Right cardiac atrium (tissue), 5 donors: ENCODE measurements at regions not wholly inside any gene's neighbourhood (a gene's known extent, or its start where the extent isn't known, plus 50 kb on each side); places are given as distances from the start of the nearest gene placed in this dataset.
"Not testable (repeated sequence)": the region's sequence is repeated elsewhere in the genome, so short reads cannot be mapped to it uniquely, and the experiment has no call there.

Experiments
- ATAC-seq, 2 donors: fragments of 200-7000 bp; cut with Tn5 transposase; one replicate each; pipeline versions ENCODE4 v1.8.0 to v1.9.1; 2020; ENCODE audit warnings: moderate library complexity in 2 of 2, mild to moderate bottlenecking in 1 of 2
- DNase-seq, 3 donors: peaks; one replicate each; pipeline ENCODE4 v3.0.0-alpha.2; 2020
- H3K27ac ChIP-seq: one replicate; pipeline ENCODE4 v1.5.1; 2013; ENCODE audit warnings: mild to moderate bottlenecking, low read length, control low read depth, moderate library complexity
- H3K27me3 ChIP-seq: one replicate; pipeline ENCODE4 v1.6.1; 2013; ENCODE audit not compliant: control insufficient read depth, insufficient read depth
- H3K4me1 ChIP-seq: one replicate; pipeline ENCODE4 v1.6.1; 2013; ENCODE audit warnings: low read length; ENCODE audit not compliant: control insufficient read depth, insufficient read depth
- H3K4me3 ChIP-seq: one replicate; pipeline ENCODE4 v1.5.1; 2013; ENCODE audit warnings: low read length, control low read depth
- H3K9me3 ChIP-seq: one replicate; pipeline ENCODE4 v1.6.1; 2013; ENCODE audit warnings: low read length; ENCODE audit not compliant: control insufficient read depth
- WGBS: extraction: QIAGEN DNeasy Blood & Tissue Kit; methylation state at CpG from one replicate; pipeline ENCODE4 v1.1.7; 2013; 5-methylcytosine and 5-hydroxymethylcytosine counted together
- intact Hi-C, 4 donors: fragments of 100-400 bp; cut with DNase I; formaldehyde crosslinking; loops; one replicate each; pipeline versions ENCODE4 v1.11.0 to v1.14.0; 2022 to 2023
- donor health status: healthy with polysubstance abuse.
- donor health status: DM: no; HTN: yes; CAD: no.
- donor health status: DM: no; HTN: no; CAD: no.
- donor health status: DM: no; HTN: yes; CAD: no; lungs with severe emphysema.
- donor health status: DM: yes; HTN: yes; CAD: no.

DNA sequence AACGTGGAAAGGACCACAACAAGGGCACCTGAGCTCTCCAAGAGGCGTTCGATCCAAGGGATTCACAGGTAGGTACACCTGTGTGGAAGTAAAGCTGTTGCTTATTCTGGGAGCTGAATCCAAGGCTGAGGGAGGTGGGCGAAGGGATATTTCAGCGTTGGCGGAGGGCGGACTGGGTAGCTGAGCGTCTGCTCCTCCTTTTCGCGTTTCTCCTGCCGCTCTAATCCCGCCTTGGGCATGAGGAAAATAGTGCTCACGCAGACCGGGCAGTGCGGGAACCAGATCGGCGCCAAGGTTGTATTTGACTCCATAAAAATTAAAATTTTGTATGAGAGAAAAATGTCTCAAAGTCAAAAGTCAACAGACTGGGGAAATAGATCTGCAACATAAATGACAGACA, 3966.2 kb upstream of the OR11H1 start:
- H3K9me3 ChIP-seq, H3K27me3 ChIP-seq, H3K27ac ChIP-seq, DNase-seq, intact Hi-C loops, H3K4me1 ChIP-seq, ATAC-seq, H3K4me3 ChIP-seq: not testable (repeated sequence)
- 66% methylated on average over 17 of the region's 17 CpGs for WGBS

DNA sequence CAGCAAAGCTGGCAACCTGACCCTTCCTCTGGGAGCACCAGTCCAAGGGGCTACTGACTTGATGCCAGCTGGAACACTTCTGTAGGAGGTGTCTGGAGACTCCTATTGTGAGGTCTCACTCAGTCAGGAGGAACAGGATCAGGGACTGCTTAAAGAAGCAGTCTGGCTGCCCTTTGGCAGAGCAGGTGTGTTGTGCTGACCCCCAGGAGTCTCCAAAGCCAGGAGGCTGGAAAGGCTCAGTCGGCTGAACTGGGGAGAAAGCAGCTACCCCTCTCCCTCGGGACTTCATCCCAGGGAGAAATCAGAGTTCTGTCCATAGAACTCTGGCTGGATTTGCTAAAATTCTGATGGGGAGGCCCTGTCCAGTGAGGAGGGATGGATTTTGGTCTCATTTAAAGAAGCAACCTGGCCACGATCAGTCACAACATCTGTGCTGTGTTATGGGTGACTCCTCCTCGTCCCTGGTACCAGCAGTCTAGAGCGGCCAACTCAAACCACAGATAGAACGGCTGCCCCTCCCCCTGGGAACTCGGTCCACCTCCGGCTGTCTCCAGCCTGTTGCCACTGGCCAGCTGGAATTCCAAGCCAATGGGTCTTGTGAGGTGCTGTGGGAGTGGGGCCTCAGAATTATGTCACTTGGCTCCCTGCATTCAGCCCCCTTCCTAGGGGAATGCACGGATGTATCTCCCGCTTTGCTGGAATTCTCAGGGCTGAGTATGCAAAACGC, 3959.0 kb upstream of the OR11H1 start:
- ATAC-seq, H3K9me3 ChIP-seq, H3K27ac ChIP-seq, H3K27me3 ChIP-seq, intact Hi-C loops, H3K4me1 ChIP-seq, DNase-seq, H3K4me3 ChIP-seq: not testable (repeated sequence)
- 70% methylated on average over 11 of the region's 11 CpGs for WGBS

GRCh38 chr22:11569564-11569940, 3958.4 kb upstream of the OR11H1 start:
- H3K4me3 ChIP-seq, H3K9me3 ChIP-seq, H3K27me3 ChIP-seq, H3K4me1 ChIP-seq, H3K27ac ChIP-seq, intact Hi-C loops: not testable (repeated sequence)
- ATAC-seq = peak; percentile 56 to 57
- 58% methylated on average over 5 of the region's 5 CpGs for WGBS
- DNase-seq = peak in 1 of 3 donors; percentile 53

- H3K27me3 ChIP-seq, H3K4me3 ChIP-seq, H3K4me1 ChIP-seq, intact Hi-C loops, ATAC-seq, H3K9me3 ChIP-seq, H3K27ac ChIP-seq: not testable (repeated sequence)
- peak in 1 of 3 donors; percentile 17 for DNase-seq
- WGBS = 47% methylated on average over 6 of the region's 6 CpGs
Measured at GRCh38 chr22:11573154-11573553, 3954.8 kb upstream of the OR11H1 start.

GRCh38 chr22:11574231-11574630, 3953.8 kb upstream of the OR11H1 start:
- H3K4me1 ChIP-seq, H3K9me3 ChIP-seq, H3K27ac ChIP-seq, intact Hi-C loops, H3K27me3 ChIP-seq, H3K4me3 ChIP-seq: not testable (repeated sequence)
- DNase-seq = peak in 2 of 3 donors; percentile 46 to 65
- WGBS = 74% methylated on average over 14 of the region's 14 CpGs
- peak; percentile 40 to 43 for ATAC-seq

- 54% methylated on average over 4 of the region's 4 CpGs for WGBS
- intact Hi-C loops, H3K9me3 ChIP-seq, H3K27me3 ChIP-seq, H3K4me1 ChIP-seq, DNase-seq, ATAC-seq, H3K4me3 ChIP-seq, H3K27ac ChIP-seq: not testable (repeated sequence)
Measured at GRCh38 chr22:11574659-11575058, 3953.3 kb upstream of the OR11H1 start.

- H3K27ac ChIP-seq, DNase-seq, H3K27me3 ChIP-seq, H3K4me1 ChIP-seq, intact Hi-C loops, H3K9me3 ChIP-seq, ATAC-seq, H3K4me3 ChIP-seq: not testable (repeated sequence)
- 71% methylated on average over 9 of the region's 9 CpGs for WGBS
Measured at GRCh38 chr22:11576740-11577139, 3951.3 kb upstream of the OR11H1 start.

DNA sequence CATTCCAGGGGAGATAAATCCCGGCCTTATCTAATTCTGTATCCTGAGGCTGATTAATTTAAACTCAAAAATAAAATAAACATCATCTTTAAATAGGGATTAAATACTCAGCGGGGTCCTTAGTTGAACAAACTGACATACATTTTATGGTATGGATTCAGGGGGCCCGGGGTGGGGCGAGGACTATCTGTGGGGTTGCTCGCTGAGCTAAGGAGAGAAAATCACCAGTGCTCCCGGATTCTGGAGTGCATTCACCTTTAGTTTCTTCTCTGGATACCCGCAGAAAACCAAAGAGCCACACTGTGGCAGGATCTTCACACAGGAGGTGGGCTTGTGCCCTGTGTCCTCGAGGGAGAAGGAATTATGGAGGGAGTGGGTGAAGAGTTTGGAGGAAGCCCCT, 3949.9 kb upstream of the OR11H1 start:
- ATAC-seq, H3K9me3 ChIP-seq, H3K27ac ChIP-seq, H3K4me1 ChIP-seq, DNase-seq, H3K27me3 ChIP-seq, H3K4me3 ChIP-seq, intact Hi-C loops: not testable (repeated sequence)
- 47% methylated on average over 8 of the region's 8 CpGs for whole genome bisulfite sequencing

DNA sequence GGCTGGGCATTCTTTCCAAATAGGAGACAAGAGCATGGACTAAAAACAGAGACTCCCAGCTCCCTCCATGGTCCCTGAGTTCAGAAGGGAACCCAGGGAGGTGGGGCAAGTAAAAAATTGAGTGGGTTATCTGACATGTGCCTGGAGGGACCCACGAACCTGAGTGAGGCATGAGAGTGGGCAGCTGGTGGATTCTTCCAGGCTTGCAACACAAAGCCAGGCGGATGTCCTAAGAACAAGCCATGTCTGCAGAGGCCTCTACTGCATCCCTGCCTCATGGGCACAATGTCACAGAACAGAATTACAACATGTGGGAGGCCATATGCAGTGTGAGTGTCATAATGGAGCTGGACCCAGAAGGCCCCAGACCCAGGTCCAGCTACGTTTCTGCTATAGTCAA, 3949.4 kb upstream of the OR11H1 start:
- H3K27ac ChIP-seq, H3K27me3 ChIP-seq, DNase-seq, ATAC-seq, H3K9me3 ChIP-seq, intact Hi-C loops, H3K4me3 ChIP-seq, H3K4me1 ChIP-seq: not testable (repeated sequence)
- WGBS = 38% methylated on average over 3 of the region's 3 CpGs

DNA sequence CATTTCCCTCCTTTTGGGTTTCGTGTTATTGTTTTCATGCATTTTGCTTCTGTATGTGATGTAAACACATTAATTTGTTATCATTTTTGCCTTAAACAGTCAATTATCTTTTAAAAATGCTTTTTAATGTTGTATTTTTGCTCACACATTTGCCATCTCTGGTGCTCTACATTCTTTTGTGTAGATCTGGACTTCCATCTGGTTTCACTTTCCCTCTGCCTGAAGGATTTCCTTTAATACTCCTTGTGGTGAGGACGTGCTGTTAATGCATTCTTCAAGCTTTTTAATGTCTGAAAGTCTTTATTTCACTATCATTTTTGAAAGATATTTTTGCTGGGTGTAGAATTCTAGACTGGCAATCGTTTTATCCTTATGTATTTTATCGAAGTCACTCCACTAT, 3945.9 kb upstream of the OR11H1 start:
- H3K27me3 ChIP-seq, intact Hi-C loops, DNase-seq, H3K4me3 ChIP-seq, H3K9me3 ChIP-seq, H3K27ac ChIP-seq, H3K4me1 ChIP-seq: not testable (repeated sequence)
- ATAC-seq = peak in 1 of 2 donors; percentile 57
- 41% methylated on average over 4 of the region's 4 CpGs for WGBS

GRCh38 chr22:11584231-11584630, 3943.8 kb upstream of the OR11H1 start:
- intact Hi-C loops, H3K4me1 ChIP-seq, ATAC-seq, H3K9me3 ChIP-seq, H3K4me3 ChIP-seq, DNase-seq, H3K27ac ChIP-seq, H3K27me3 ChIP-seq: not testable (repeated sequence)
- WGBS = 28% methylated on average over 4 of the region's 4 CpGs

DNA sequence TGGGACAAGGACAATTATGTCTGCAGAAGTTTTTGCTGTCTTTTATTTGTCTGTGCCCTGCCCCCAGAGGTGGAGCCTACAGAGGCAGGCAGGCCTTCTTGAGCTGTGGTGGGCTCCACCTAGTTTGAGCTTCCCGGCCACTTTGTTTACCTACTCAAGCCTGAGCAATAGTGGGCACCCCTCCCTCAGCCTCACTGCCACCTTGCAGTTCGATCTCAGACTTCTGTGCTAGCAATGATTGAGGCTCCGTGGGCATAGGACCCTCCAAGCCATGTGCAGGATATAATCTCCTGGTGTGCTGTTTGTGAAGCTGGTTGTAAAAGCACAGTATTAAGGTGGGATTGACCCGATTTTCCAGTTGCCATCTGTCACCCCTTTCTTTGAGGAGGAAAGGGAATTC, 3933.4 kb upstream of the OR11H1 start:
- 48% methylated on average over 4 of the region's 4 CpGs for WGBS
- H3K27ac ChIP-seq, H3K4me1 ChIP-seq, H3K9me3 ChIP-seq, DNase-seq, H3K27me3 ChIP-seq, H3K4me3 ChIP-seq, ATAC-seq, intact Hi-C loops: not testable (repeated sequence)
